ENCODE measurements at regions not wholly inside any gene's neighbourhood (a gene's known extent, or its start where the extent isn't known, plus 50 kb on each side); places are given as distances from the start of the nearest gene placed in this dataset.

- H3K4me1 ChIP-seq (ENCODE audit: control insufficient read depth, insufficient read depth, low read length): peaks cover 3% of the 10 kb centered on the region
- no peaks in the 10 kb centered on the region for H3K36me3 ChIP-seq (ENCODE audit: control insufficient read depth, insufficient read depth, low read length, severe bottlenecking)
- H3K9me3 ChIP-seq (ENCODE audit: control insufficient read depth, low read length): no peaks in the 10 kb centered on the region
- H3K4me3 ChIP-seq (ENCODE audit: low read length): no peak overlapping the region
- H3K9ac ChIP-seq (ENCODE audit: low read length): no peak overlapping the region
- H3K27me3 ChIP-seq (replicated peaks; ENCODE audit: control insufficient read depth, insufficient read depth, low read length): no peaks in the 10 kb centered on the region
- no peak for DNase-seq (ENCODE audit: low read depth)
Measured at GRCh38 chr4:126738926-126739325, 893.8 kb upstream of the INTU start.

- no peak overlapping the region for H3K4me3 ChIP-seq (ENCODE audit: low read length)
Measured at GRCh38 chr4:126740687-126741086, 892.1 kb upstream of the INTU start.

GRCh38 chr4:126742048-126742447 lies 890.7 kb upstream of the INTU start:
- Histone ChIP-seq H3K9me3 (ENCODE audit: control insufficient read depth, low read length) (peaks cover 21% of the 10 kb centered on the region), H3K4me1 (ENCODE audit: control insufficient read depth, insufficient read depth, low read length) (peaks cover 3% of the 10 kb centered on the region), H3K36me3 (ENCODE audit: control insufficient read depth, insufficient read depth, low read length, severe bottlenecking) (no peaks in the 10 kb centered on the region), H3K9ac (ENCODE audit: low read length) (no peak overlapping the region), H3K4me3 (ENCODE audit: low read length) (no peak overlapping the region), H3K27me3 (replicated peaks; ENCODE audit: control insufficient read depth, insufficient read depth, low read length) (no peaks in the 10 kb centered on the region)
- DNase-seq (ENCODE audit: low read depth): no peak

More at GRCh38 chr4:126740687-126741086, 892.1 kb upstream of the INTU start:
- H3K4me1 ChIP-seq (ENCODE audit: control insufficient read depth, insufficient read depth, low read length): peaks cover 3% of the 10 kb centered on the region
- no peak overlapping the region for H3K9ac ChIP-seq (ENCODE audit: low read length)
- no peaks in the 10 kb centered on the region for H3K27me3 ChIP-seq (replicated peaks; ENCODE audit: control insufficient read depth, insufficient read depth, low read length)
- DNase-seq (ENCODE audit: low read depth): no peak
- peaks cover 9% of the 10 kb centered on the region for H3K9me3 ChIP-seq (ENCODE audit: control insufficient read depth, low read length)
- H3K36me3 ChIP-seq (ENCODE audit: control insufficient read depth, insufficient read depth, low read length, severe bottlenecking): no peaks in the 10 kb centered on the region

- H3K4me1 ChIP-seq (ENCODE audit: control insufficient read depth, insufficient read depth, low read length): peaks cover 3% of the 10 kb centered on the region
- no peaks in the 10 kb centered on the region for H3K27me3 ChIP-seq (replicated peaks; ENCODE audit: control insufficient read depth, insufficient read depth, low read length)
- peaks cover 26% of the 10 kb centered on the region for H3K9me3 ChIP-seq (ENCODE audit: control insufficient read depth, low read length)
- no peak overlapping the region for H3K4me3 ChIP-seq (ENCODE audit: low read length)
- H3K9ac ChIP-seq (ENCODE audit: low read length): no peak overlapping the region
- no peak for DNase-seq (ENCODE audit: low read depth)
- H3K36me3 ChIP-seq (ENCODE audit: control insufficient read depth, insufficient read depth, low read length, severe bottlenecking): no peaks in the 10 kb centered on the region
Measured at GRCh38 chr4:126742885-126743284, 889.9 kb upstream of the INTU start.

- no peaks in the 10 kb centered on the region for H3K27me3 ChIP-seq (replicated peaks; ENCODE audit: control insufficient read depth, insufficient read depth, low read length)
- no peaks in the 10 kb centered on the region for H3K4me1 ChIP-seq (ENCODE audit: control insufficient read depth, insufficient read depth, low read length)
- no peak overlapping the region for H3K9ac ChIP-seq (ENCODE audit: low read length)
- no peak overlapping the region for H3K4me3 ChIP-seq (ENCODE audit: low read length)
- no peak for DNase-seq (ENCODE audit: low read depth)
- H3K36me3 ChIP-seq (ENCODE audit: control insufficient read depth, insufficient read depth, low read length, severe bottlenecking): no peaks in the 10 kb centered on the region
- peaks cover 29% of the 10 kb centered on the region for H3K9me3 ChIP-seq (ENCODE audit: control insufficient read depth, low read length)
Measured at GRCh38 chr4:126748736-126749135, 884.0 kb upstream of the INTU start.

- H3K36me3 ChIP-seq (ENCODE audit: control insufficient read depth, insufficient read depth, low read length, severe bottlenecking): no peaks in the 10 kb centered on the region
- H3K9ac ChIP-seq (ENCODE audit: low read length): no peak overlapping the region
- peaks cover 20% of the 10 kb centered on the region for H3K9me3 ChIP-seq (ENCODE audit: control insufficient read depth, low read length)
- no peaks in the 10 kb centered on the region for H3K4me1 ChIP-seq (ENCODE audit: control insufficient read depth, insufficient read depth, low read length)
- no peak overlapping the region for H3K4me3 ChIP-seq (ENCODE audit: low read length)
- DNase-seq (ENCODE audit: low read depth): no peak
- H3K27me3 ChIP-seq (replicated peaks; ENCODE audit: control insufficient read depth, insufficient read depth, low read length): no peaks in the 10 kb centered on the region
Measured at GRCh38 chr4:126750723-126751122, 882.0 kb upstream of the INTU start.

- H3K27me3 ChIP-seq (replicated peaks; ENCODE audit: control insufficient read depth, insufficient read depth, low read length): no peaks in the 10 kb centered on the region
Measured at GRCh38 chr4:126752126-126752525, 880.6 kb upstream of the INTU start.

GRCh38 chr4:126752702-126753101 lies 880.1 kb upstream of the INTU start:
- Histone ChIP-seq H3K4me1 (ENCODE audit: control insufficient read depth, insufficient read depth, low read length) (no peaks in the 10 kb centered on the region), H3K36me3 (ENCODE audit: control insufficient read depth, insufficient read depth, low read length, severe bottlenecking) (no peaks in the 10 kb centered on the region), H3K4me3 (ENCODE audit: low read length) (no peak overlapping the region), H3K27me3 (replicated peaks; ENCODE audit: control insufficient read depth, insufficient read depth, low read length) (no peaks in the 10 kb centered on the region), H3K9ac (ENCODE audit: low read length) (no peak overlapping the region), H3K9me3 (ENCODE audit: control insufficient read depth, low read length) (peaks cover 3% of the 10 kb centered on the region)
- no peak for DNase-seq (ENCODE audit: low read depth)

More at GRCh38 chr4:126752126-126752525, 880.6 kb upstream of the INTU start:
- H3K4me3 ChIP-seq (ENCODE audit: low read length): no peak overlapping the region
- no peak overlapping the region for H3K9ac ChIP-seq (ENCODE audit: low read length)
- H3K36me3 ChIP-seq (ENCODE audit: control insufficient read depth, insufficient read depth, low read length, severe bottlenecking): no peaks in the 10 kb centered on the region
- peaks cover 7% of the 10 kb centered on the region for H3K9me3 ChIP-seq (ENCODE audit: control insufficient read depth, low read length)
- no peaks in the 10 kb centered on the region for H3K4me1 ChIP-seq (ENCODE audit: control insufficient read depth, insufficient read depth, low read length)
- DNase-seq (ENCODE audit: low read depth): no peak

- no peaks in the 10 kb centered on the region for H3K27me3 ChIP-seq (replicated peaks; ENCODE audit: control insufficient read depth, insufficient read depth, low read length)
- H3K4me1 ChIP-seq (ENCODE audit: control insufficient read depth, insufficient read depth, low read length): no peaks in the 10 kb centered on the region
- no peaks in the 10 kb centered on the region for H3K36me3 ChIP-seq (ENCODE audit: control insufficient read depth, insufficient read depth, low read length, severe bottlenecking)
- no peak overlapping the region for H3K9ac ChIP-seq (ENCODE audit: low read length)
- no peaks in the 10 kb centered on the region for H3K9me3 ChIP-seq (ENCODE audit: control insufficient read depth, low read length)
- H3K4me3 ChIP-seq (ENCODE audit: low read length): no peak overlapping the region
- DNase-seq (ENCODE audit: low read depth): no peak
Measured at GRCh38 chr4:126753592-126753991, 879.2 kb upstream of the INTU start.

- H3K4me3 ChIP-seq (ENCODE audit: low read length): no peak overlapping the region
- H3K9me3 ChIP-seq (ENCODE audit: control insufficient read depth, low read length): no peaks in the 10 kb centered on the region
- H3K9ac ChIP-seq (ENCODE audit: low read length): no peak overlapping the region
- no peaks in the 10 kb centered on the region for H3K36me3 ChIP-seq (ENCODE audit: control insufficient read depth, insufficient read depth, low read length, severe bottlenecking)
- DNase-seq (ENCODE audit: low read depth): no peak
- no peaks in the 10 kb centered on the region for H3K27me3 ChIP-seq (replicated peaks; ENCODE audit: control insufficient read depth, insufficient read depth, low read length)
- no peaks in the 10 kb centered on the region for H3K4me1 ChIP-seq (ENCODE audit: control insufficient read depth, insufficient read depth, low read length)
Measured at GRCh38 chr4:126755506-126755905, 877.3 kb upstream of the INTU start.

GRCh38 chr4:126756050-126756829 lies 876.5 kb upstream of the INTU start:
- Histone ChIP-seq H3K9ac (ENCODE audit: low read length) (no peak overlapping the region), H3K36me3 (ENCODE audit: control insufficient read depth, insufficient read depth, low read length, severe bottlenecking) (no peaks in the 10 kb centered on the region), H3K27me3 (replicated peaks; ENCODE audit: control insufficient read depth, insufficient read depth, low read length) (no peaks in the 10 kb centered on the region), H3K4me1 (ENCODE audit: control insufficient read depth, insufficient read depth, low read length) (no peaks in the 10 kb centered on the region), H3K4me3 (ENCODE audit: low read length) (no peak overlapping the region), H3K9me3 (ENCODE audit: control insufficient read depth, low read length) (no peaks in the 10 kb centered on the region)
- DNase-seq (ENCODE audit: low read depth): no peak

GRCh38 chr4:126757219-126757618 lies 875.5 kb upstream of the INTU start:
- Histone ChIP-seq H3K4me1 (ENCODE audit: control insufficient read depth, insufficient read depth, low read length) (no peaks in the 10 kb centered on the region), H3K36me3 (ENCODE audit: control insufficient read depth, insufficient read depth, low read length, severe bottlenecking) (no peaks in the 10 kb centered on the region), H3K4me3 (ENCODE audit: low read length) (no peak overlapping the region), H3K9ac (ENCODE audit: low read length) (no peak overlapping the region), H3K27me3 (replicated peaks; ENCODE audit: control insufficient read depth, insufficient read depth, low read length) (no peaks in the 10 kb centered on the region), H3K9me3 (ENCODE audit: control insufficient read depth, low read length) (no peaks in the 10 kb centered on the region)
- no peak for DNase-seq (ENCODE audit: low read depth)

Measured in adipocyte (in vitro differentiated cells).